ENCODE measurements at regions not wholly inside any gene's neighbourhood (a gene's known extent, or its start where the extent isn't known, plus 50 kb on each side); places are given as distances from the start of the nearest gene placed in this dataset.

DNA sequence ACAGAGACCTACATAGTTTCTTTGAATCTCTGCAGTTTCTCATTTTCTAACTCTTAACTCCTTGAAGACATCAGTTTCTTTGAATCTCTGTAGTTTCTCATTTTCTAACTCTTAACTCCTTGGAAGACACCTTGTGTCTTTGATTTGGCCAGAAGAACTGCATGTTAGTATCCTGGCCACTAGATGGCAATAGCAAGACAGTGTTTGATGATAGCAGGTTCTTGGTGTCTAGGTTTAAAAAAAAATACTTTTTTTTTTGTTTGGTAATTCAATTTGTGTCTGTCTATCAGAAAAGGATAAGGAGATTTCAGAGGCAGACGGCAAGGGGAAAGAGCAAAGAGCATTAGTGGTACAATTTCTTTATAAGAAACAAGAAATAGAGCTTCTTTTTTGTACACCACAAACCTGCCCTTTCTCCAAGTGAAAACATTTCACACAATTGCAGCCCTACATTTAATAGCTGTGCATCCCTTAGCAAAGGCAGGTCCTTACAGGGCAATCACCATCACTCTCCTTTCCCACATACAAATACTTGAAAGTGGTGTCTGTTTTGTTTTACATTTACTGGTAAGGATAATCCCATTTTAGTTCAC, 1324.9 kb upstream of the CDH8 start:
- H3K9me3 ChIP-seq, result no peaks in the 10 kb centered on the region
- DNase-seq, result peak; percentile 22
- intact Hi-C loops (cut with DNase I), result loop anchor here (10.0 kb wide), 1 partner anchor 1754 kb away; no protein-coding TSS in a partner anchor
- no peaks in the 10 kb centered on the region for H3K4me1 ChIP-seq
- H3K9ac ChIP-seq (ENCODE audit: low read depth in 2 of 2, low read length in 2 of 2), result no peak overlapping the region
- TF ChIP-seq CTCF (IDR thresholded peaks at IDR 0.05), result peak; percentile 67
- H3K4me3 ChIP-seq, result no peak overlapping the region
- H3K27me3 ChIP-seq, result no peaks in the 10 kb centered on the region
- H3K36me3 ChIP-seq, result no peaks in the 10 kb centered on the region
- no peak overlapping the region for H3K27ac ChIP-seq

DNA sequence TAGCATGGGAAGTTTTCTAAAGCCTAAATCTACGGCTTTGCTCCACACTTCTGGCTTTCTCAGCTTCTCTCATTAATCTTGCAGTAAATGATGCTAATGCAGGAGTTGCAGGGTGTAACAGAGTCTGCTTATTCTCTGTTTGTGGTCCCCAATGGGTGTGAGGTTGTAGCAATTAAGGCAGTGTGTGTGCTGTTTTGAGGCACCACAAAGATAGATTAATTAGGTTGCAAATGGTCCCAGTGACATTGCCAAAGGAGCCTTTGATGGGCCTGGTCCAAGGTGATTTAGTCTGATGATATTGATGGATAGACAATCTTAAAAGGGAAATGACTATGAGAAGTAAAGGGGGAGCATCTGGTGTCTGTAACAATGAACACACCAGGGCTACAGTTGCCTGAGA, 1313.7 kb upstream of the CDH8 start:
- H3K27ac ChIP-seq, result no peak overlapping the region
- H3K9me3 ChIP-seq, result no peaks in the 10 kb centered on the region
- no peak for TF ChIP-seq CTCF (IDR thresholded peaks at IDR 0.05)
- no peaks in the 10 kb centered on the region for H3K27me3 ChIP-seq
- no peak for DNase-seq
- no peak overlapping the region for H3K4me3 ChIP-seq
- no peak overlapping the region for H3K9ac ChIP-seq (ENCODE audit: low read depth in 2 of 2, low read length in 2 of 2)
- intact Hi-C loops (cut with DNase I), result no loop called here
- H3K36me3 ChIP-seq, result no peaks in the 10 kb centered on the region
- H3K4me1 ChIP-seq, result no peaks in the 10 kb centered on the region

DNA sequence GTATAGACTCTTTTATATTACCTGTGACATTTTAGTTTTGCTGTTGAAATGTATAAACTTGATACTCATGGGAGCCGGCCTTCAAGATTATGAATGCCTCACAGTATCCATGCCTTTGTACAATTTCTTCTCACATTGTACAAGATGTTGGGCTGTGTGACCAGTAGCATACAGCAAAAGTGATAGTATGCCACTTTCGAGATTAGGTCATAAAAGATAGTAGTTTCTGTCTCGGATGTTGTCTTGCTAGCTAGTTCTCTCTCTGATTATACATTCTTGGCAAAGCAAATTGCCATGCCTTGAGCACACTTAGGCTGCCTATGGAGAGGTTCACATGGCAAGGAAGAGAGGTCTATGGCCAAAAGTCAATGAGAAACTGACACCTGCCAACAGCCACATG, 1309.8 kb upstream of the CDH8 start:
- no peak overlapping the region for H3K27ac ChIP-seq
- no peak for DNase-seq
- H3K27me3 ChIP-seq, result no peaks in the 10 kb centered on the region
- TF ChIP-seq CTCF (IDR thresholded peaks at IDR 0.05), result no peak
- no peaks in the 10 kb centered on the region for H3K4me1 ChIP-seq
- intact Hi-C loops (cut with DNase I), result no loop called here
- H3K4me3 ChIP-seq, result no peak overlapping the region
- H3K9me3 ChIP-seq, result no peaks in the 10 kb centered on the region
- no peaks in the 10 kb centered on the region for H3K36me3 ChIP-seq
- H3K9ac ChIP-seq (ENCODE audit: low read depth in 2 of 2, low read length in 2 of 2), result no peak overlapping the region

- no peak overlapping the region for H3K4me3 ChIP-seq
- no peaks in the 10 kb centered on the region for H3K27me3 ChIP-seq
- intact Hi-C loops (cut with DNase I), result no loop called here
- no peak overlapping the region for H3K27ac ChIP-seq
- no peaks in the 10 kb centered on the region for H3K36me3 ChIP-seq
- no peak for DNase-seq
- H3K9ac ChIP-seq (ENCODE audit: low read depth in 2 of 2, low read length in 2 of 2), result no peak overlapping the region
- H3K9me3 ChIP-seq, result no peaks in the 10 kb centered on the region
- no peak for TF ChIP-seq CTCF (IDR thresholded peaks at IDR 0.05)
- H3K4me1 ChIP-seq, result no peaks in the 10 kb centered on the region
Measured at GRCh38 chr16:63337264-63337663, 1301.0 kb upstream of the CDH8 start.

DNA sequence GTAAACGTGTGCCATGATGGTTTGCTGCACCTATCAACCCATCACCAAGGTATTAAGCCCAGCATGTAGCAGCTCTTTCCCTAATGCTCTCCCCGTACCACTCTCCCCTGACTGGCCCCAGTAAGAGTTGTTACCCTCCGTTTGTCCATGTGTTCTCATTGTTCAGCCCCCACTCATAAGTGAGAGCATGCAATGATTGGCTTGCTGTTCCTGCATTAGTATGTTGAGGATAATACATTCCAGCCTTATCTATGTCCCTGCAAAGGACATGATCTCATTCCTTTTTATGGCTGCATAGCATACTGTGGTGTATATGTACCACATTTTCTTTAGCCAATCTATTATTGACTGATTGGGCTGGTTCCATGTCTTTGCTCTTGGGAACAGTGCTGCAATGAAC, 1294.9 kb upstream of the CDH8 start:
- no peak for TF ChIP-seq CTCF (IDR thresholded peaks at IDR 0.05)
- H3K27me3 ChIP-seq, result no peaks in the 10 kb centered on the region
- H3K4me1 ChIP-seq, result no peaks in the 10 kb centered on the region
- no peaks in the 10 kb centered on the region for H3K9me3 ChIP-seq
- DNase-seq, result no peak
- H3K9ac ChIP-seq (ENCODE audit: low read depth in 2 of 2, low read length in 2 of 2), result no peak overlapping the region
- no peaks in the 10 kb centered on the region for H3K36me3 ChIP-seq
- H3K4me3 ChIP-seq, result no peak overlapping the region
- intact Hi-C loops (cut with DNase I), result no loop called here
- no peak overlapping the region for H3K27ac ChIP-seq

Measured in colonic mucosa (tissue), 4 donors.